Retinal pigment epithelial cell (primary cell): ENCODE measurements at regions not wholly inside any gene's neighbourhood (a gene's known extent, or its start where the extent isn't known, plus 50 kb on each side); places are given as distances from the start of the nearest gene placed in this dataset.

Source experiments
- DNase-seq: peaks from one replicate; pipeline ENCODE4 v3.0.0-alpha.2; 2010; ENCODE audit warnings: low read depth
- H3K4me3 ChIP-seq: 2 replicates; pipeline ENCODE4 v1.5.1; 2011; ENCODE audit warnings: mild to moderate bottlenecking, low read length, control low read depth, moderate library complexity
- TF ChIP-seq, protein P1 (sequence below): conservative IDR thresholded peaks from 2 replicates; pipeline ENCODE4 v1.5.1; 2011; ENCODE audit warnings: low read depth, low read length, control low read depth, inconsistent platforms

DNA sequence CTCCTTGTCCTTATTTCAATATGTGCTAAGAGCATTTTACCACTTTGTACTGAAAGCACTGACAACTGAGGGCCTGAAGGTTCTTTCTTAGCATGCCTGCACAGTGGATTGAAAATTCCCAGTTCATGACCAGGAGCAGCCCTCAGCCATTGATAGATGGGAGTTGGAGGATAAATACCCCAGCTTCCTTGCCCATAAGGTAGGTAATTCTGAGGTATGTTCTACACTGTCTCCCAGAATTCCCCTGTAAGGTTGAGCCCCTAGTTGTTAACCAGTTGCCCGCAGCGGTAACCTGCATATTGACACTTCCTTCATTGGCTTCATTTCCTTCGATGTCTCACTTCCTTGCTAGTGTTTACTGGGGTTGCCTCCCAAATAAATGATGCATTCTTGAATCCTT lies 162.0 kb downstream of the CDC5L start:
- TF ChIP-seq, protein P1, sequence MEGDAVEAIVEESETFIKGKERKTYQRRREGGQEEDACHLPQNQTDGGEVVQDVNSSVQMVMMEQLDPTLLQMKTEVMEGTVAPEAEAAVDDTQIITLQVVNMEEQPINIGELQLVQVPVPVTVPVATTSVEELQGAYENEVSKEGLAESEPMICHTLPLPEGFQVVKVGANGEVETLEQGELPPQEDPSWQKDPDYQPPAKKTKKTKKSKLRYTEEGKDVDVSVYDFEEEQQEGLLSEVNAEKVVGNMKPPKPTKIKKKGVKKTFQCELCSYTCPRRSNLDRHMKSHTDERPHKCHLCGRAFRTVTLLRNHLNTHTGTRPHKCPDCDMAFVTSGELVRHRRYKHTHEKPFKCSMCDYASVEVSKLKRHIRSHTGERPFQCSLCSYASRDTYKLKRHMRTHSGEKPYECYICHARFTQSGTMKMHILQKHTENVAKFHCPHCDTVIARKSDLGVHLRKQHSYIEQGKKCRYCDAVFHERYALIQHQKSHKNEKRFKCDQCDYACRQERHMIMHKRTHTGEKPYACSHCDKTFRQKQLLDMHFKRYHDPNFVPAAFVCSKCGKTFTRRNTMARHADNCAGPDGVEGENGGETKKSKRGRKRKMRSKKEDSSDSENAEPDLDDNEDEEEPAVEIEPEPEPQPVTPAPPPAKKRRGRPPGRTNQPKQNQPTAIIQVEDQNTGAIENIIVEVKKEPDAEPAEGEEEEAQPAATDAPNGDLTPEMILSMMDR = no peak
- H3K4me3 ChIP-seq = no peak overlapping the region
- DNase-seq = no peak

DNA sequence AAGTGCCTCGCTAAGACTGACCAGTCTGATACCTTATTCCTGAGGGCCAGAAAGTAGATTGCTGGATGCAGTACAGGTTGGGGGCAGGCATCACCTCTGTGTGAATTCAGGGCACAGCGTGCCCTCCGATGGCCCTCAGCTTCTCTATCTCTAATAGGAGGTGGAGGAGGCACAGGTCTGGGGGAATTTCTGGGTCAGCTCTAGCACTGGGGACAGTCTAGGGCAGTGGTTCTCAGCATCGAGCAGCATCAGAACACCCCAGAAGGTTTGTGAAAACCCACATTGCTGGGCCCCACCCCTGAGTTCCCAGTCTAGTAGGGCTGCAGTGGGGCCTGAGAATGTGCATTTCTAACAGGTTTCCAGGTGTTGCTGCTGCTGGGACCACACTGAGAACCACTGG lies 166.7 kb downstream of the CDC5L start:
- DNase-seq = no peak
- TF ChIP-seq, protein P1 = no peak
- H3K4me3 ChIP-seq = no peak overlapping the region

DNA sequence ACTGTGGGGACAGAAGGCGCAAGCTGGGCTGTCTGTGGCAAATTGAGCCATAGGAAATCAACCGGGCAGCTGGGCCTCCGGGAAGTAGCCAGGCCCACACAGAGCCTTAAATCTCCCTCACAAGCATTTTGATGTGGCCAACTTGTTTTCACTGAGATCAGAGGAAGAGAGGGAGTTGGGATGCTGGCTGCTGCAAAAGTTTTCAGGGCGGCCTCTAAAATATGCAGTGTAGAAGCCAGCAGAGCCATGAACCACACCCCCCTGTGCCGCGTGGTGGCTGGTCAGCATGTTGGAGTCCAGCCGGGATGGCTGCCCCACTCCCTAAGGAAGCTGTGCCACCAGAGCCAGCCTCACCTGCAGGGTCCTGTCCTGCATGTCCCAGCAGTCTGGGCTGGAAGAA lies 167.4 kb downstream of the CDC5L start:
- H3K4me3 ChIP-seq = no peak overlapping the region
- no peak for DNase-seq
- TF ChIP-seq, protein P1 = no peak

DNA sequence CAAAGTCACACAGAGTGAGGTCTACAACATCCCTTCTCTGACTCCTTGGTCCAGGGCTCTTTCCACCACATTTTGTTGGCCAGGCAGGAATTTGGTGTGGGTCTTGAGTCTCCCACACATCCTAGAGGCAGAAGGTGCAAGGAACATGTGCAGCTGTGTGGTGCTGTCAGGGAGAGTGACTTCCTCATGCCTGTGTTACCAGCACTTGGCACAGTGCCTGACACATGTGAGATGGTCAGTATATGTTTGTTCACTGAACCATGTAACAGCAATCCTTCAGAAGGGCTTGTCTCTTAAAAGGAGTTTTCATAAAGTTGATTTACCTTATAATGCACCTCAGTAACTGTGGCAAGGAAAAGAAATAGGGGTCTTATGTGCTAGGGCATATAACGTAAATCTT lies 168.5 kb downstream of the CDC5L start:
- no peak for DNase-seq
- TF ChIP-seq, protein P1 = no peak
- no peak overlapping the region for H3K4me3 ChIP-seq

DNA sequence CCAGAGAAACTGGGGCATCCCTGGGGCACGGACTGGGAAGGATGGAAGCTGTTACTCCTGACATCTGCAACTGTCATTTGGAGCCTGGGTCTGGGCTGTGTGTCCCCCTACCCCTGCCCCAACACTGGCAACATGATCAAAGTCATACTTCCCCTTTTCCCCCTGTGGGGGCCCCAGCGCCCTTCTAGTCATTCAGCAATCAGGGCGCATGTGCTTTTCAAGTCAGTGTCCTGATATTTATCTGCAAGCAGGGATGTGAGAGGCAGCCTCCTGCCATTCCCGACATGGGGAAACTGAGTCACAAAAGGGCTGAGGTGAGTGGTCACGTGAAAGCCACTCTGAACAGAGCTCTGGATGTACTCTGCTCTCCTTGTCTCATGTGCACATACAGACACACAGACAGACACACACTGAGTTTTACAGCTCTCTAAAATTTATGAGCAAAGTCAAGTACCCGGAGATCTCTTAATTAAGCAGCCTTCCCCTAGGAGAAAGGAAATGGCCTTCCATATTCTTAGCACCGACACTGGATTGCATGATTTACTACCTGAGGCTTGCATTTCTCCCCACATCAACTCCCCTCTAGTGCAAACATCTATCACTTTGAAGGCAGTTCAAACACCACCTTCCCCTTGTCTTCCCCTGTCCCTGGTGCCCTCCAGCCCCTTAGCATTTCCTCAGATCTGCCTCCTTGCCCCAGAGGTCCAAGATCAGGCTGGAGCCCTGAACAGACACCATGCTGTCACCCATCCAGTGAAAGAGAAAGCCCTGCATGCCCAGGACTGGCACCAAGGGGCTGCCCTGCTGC lies 170.7 kb downstream of the CDC5L start:
- no peak for DNase-seq
- no peak overlapping the region for H3K4me3 ChIP-seq
- TF ChIP-seq, protein P1 = no peak

DNA sequence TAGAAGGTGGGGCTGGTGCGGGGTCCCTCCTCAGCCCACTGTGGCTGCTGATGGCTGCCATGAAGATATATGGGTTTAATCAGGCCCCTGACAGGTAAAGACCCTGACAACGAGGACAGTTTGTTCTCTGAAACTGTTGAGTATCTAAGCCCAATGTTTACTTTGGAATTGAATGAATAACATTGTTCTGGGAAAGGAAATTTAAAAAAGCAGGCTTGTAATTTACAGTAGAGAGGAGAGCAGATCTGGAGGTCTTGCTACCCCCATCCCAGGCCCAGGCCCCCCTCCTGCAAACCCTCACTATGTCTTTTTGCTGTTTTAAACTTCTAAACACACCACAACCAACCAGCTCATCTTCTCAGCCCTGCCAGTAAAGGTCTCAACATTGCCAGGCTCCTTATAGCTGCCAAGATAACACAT lies 171.3 kb downstream of the CDC5L start:
- TF ChIP-seq, protein P1 = no peak
- H3K4me3 ChIP-seq = no peak overlapping the region
- DNase-seq = no peak
